ENCODE measurements at regions not wholly inside any gene's neighbourhood (a gene's known extent, or its start where the extent isn't known, plus 50 kb on each side); places are given as distances from the start of the nearest gene placed in this dataset.
A peak's percentile ranks its signal among the peaks of the same experiment; 100 is the strongest.

DNA sequence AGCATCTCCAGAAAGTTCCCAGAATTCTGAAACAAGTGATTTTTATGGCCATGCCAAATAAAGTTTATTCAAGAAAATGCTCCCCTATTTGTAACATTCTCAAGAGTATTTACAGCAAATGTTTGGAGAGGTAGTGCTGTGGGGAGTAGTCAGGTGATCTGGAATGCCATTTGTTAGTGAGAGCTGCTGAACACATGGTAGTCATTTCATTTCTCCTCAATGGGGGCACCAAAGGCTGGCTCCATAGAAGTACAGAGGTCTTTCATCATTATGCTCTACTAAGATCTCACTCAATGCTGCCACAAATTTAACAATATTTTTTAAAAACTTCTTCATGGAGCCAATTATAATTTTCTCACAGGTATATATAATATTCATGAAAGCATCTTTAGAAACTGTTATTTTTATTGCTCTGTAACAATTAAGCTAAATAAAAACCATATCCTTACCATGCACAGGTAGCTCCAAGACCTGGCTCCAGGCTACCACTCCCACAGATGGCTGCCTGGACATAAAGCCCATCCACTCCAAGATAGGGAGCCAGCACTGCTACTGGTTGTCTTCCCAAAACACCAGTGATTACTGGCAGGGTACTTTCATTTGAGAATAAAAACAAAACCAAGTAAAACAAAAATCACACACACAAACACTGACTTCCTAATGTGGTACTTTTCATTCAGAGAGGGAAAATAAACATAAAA lies 200.8 kb downstream of the PLK2 start:
- Histone ChIP-seq H3K9me2 (replicated peaks; ENCODE audit: insufficient read depth) (no peaks in the 10 kb centered on the region), H3K9me3 (ENCODE audit: low read depth) (no peaks in the 10 kb centered on the region), H3K4me2 (no peak overlapping the region), H3K4me3 (no peak overlapping the region), H3K36me3 (replicated peaks; ENCODE audit: insufficient read depth, low read depth) (no peaks in the 10 kb centered on the region), H3K79me2 (no peaks in the 10 kb centered on the region), H3K4me1 (ENCODE audit: insufficient read depth) (no peaks in the 10 kb centered on the region), H3K27me3 (no peaks in the 10 kb centered on the region), H4K20me1 (ENCODE audit: insufficient read depth, poor library complexity, severe bottlenecking) (no peaks in the 10 kb centered on the region), H3K27ac (peak overlapping the region; percentile 52), H2AFZ (no peak overlapping the region)
- TF ChIP-seq EZH2phosphoT487 (IDR thresholded peaks at IDR 0.05; ENCODE audit: low read depth, severe bottlenecking, unreplicated experiment) (no peak), EZH2 (IDR thresholded peaks at IDR 0.05; ENCODE audit: borderline replicate concordance) (no peak)
- TF ChIP-seq, protein P1, sequence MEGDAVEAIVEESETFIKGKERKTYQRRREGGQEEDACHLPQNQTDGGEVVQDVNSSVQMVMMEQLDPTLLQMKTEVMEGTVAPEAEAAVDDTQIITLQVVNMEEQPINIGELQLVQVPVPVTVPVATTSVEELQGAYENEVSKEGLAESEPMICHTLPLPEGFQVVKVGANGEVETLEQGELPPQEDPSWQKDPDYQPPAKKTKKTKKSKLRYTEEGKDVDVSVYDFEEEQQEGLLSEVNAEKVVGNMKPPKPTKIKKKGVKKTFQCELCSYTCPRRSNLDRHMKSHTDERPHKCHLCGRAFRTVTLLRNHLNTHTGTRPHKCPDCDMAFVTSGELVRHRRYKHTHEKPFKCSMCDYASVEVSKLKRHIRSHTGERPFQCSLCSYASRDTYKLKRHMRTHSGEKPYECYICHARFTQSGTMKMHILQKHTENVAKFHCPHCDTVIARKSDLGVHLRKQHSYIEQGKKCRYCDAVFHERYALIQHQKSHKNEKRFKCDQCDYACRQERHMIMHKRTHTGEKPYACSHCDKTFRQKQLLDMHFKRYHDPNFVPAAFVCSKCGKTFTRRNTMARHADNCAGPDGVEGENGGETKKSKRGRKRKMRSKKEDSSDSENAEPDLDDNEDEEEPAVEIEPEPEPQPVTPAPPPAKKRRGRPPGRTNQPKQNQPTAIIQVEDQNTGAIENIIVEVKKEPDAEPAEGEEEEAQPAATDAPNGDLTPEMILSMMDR (IDR thresholded peaks at IDR 0.05; ENCODE audit: poor library complexity), result no peak
- no peak for DNase-seq (ENCODE audit: low spot score)

DNA sequence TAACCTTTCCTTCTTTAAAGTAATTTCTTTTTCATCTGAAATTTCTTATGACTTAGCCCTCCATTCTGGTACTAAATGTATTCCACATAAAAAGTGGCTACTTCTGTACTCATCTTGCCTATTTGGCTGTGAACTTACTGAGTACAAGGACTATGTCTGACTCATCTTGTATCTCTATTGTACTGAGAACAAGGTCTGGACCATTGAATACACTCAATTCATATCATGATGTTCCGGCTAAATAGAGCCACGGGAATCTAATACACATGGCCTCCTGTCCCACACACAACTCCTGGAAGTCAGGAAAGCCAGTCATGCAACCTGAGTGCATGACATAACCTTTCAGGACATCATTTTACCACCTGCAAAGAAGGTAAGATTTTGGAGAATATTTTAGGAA lies 203.9 kb downstream of the PLK2 start:
- no peak overlapping the region for H3K27ac ChIP-seq
- DNase-seq (ENCODE audit: low spot score), result no peak
- H3K9me2 ChIP-seq (replicated peaks; ENCODE audit: insufficient read depth), result no peaks in the 10 kb centered on the region
- no peaks in the 10 kb centered on the region for H4K20me1 ChIP-seq (ENCODE audit: insufficient read depth, poor library complexity, severe bottlenecking)
- no peak overlapping the region for H3K4me3 ChIP-seq
- no peaks in the 10 kb centered on the region for H3K9me3 ChIP-seq (ENCODE audit: low read depth)
- H3K27me3 ChIP-seq, result no peaks in the 10 kb centered on the region
- TF ChIP-seq, protein P1 (IDR thresholded peaks at IDR 0.05; ENCODE audit: poor library complexity), result no peak
- TF ChIP-seq EZH2phosphoT487 (IDR thresholded peaks at IDR 0.05; ENCODE audit: low read depth, severe bottlenecking, unreplicated experiment) (no peak), EZH2 (IDR thresholded peaks at IDR 0.05; ENCODE audit: borderline replicate concordance) (no peak)
- no peak overlapping the region for H3K4me2 ChIP-seq
- WGBS (ENCODE audit: low lambda C conversion rate, missing lambda C conversion rate), result 98% methylated on average over 2 of the region's 2 CpGs
- H2AFZ ChIP-seq, result no peak overlapping the region
- H3K4me1 ChIP-seq (ENCODE audit: insufficient read depth), result no peaks in the 10 kb centered on the region
- no peaks in the 10 kb centered on the region for H3K79me2 ChIP-seq
- H3K36me3 ChIP-seq (replicated peaks; ENCODE audit: insufficient read depth, low read depth), result no peaks in the 10 kb centered on the region

DNA sequence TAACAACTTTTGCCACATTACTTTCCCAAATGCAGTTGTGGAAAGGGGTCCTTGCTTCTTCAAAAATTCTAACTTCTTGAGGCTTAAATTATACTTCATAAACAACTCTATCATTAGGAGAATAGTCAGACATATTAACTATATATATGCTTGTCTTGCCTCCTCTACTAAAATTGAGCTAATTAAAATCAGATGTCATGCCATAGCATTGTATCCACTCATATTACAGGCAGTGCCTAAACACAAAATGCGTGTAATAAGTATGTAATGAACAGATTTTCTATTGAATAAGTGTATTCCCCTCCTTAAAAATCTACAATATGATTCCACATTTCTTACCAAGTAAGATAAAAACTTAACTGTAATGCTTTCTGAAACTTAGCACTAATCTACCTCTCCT lies 204.5 kb downstream of the PLK2 start:
- Histone ChIP-seq H3K9me2 (replicated peaks; ENCODE audit: insufficient read depth) (no peaks in the 10 kb centered on the region), H4K20me1 (ENCODE audit: insufficient read depth, poor library complexity, severe bottlenecking) (no peaks in the 10 kb centered on the region), H3K79me2 (no peaks in the 10 kb centered on the region), H3K4me3 (no peak overlapping the region), H3K4me1 (ENCODE audit: insufficient read depth) (no peaks in the 10 kb centered on the region), H3K27me3 (no peaks in the 10 kb centered on the region), H3K36me3 (replicated peaks; ENCODE audit: insufficient read depth, low read depth) (no peaks in the 10 kb centered on the region), H3K27ac (no peak overlapping the region), H3K9me3 (ENCODE audit: low read depth) (no peaks in the 10 kb centered on the region), H2AFZ (no peak overlapping the region), H3K4me2 (no peak overlapping the region)
- TF ChIP-seq EZH2phosphoT487 (IDR thresholded peaks at IDR 0.05; ENCODE audit: low read depth, severe bottlenecking, unreplicated experiment) (no peak), EZH2 (IDR thresholded peaks at IDR 0.05; ENCODE audit: borderline replicate concordance) (no peak)
- TF ChIP-seq, protein P1 (IDR thresholded peaks at IDR 0.05; ENCODE audit: poor library complexity), result no peak
- DNase-seq (ENCODE audit: low spot score), result no peak
- WGBS (ENCODE audit: low lambda C conversion rate, missing lambda C conversion rate), result 74% methylated on average over 1 of the region's 1 CpG

Data from hepatocyte (in vitro differentiated cells).